ENCODE measurements at regions not wholly inside any gene's neighbourhood (a gene's known extent, or its start where the extent isn't known, plus 50 kb on each side); places are given as distances from the start of the nearest gene placed in this dataset.

- no peak for DNase-seq
Observed at GRCh38 chr6:154602296-154602695, 91.8 kb upstream of the CNKSR3 start.

- DNase-seq: no peak
Observed at GRCh38 chr6:154602708-154603107, 92.2 kb upstream of the CNKSR3 start.

GRCh38 chr6:154604119-154604518 lies 93.6 kb upstream of the CNKSR3 start:
- peak in 1 of 2 donors; percentile 25 for DNase-seq

GRCh38 chr6:154605178-154605881 lies 94.8 kb upstream of the CNKSR3 start:
- peak; percentile 48 to 77 for DNase-seq

- peak; percentile 55 to 87 for DNase-seq
Observed at GRCh38 chr6:154605882-154606370, 95.4 kb upstream of the CNKSR3 start.

- peak; percentile 96 to 100 for DNase-seq
Observed at GRCh38 chr6:154606457-154606856, 96.0 kb upstream of the CNKSR3 start.

GRCh38 chr6:154606860-154607259 lies 96.4 kb upstream of the CNKSR3 start:
- DNase-seq: no peak

- DNase-seq: peak in 1 of 2 donors; percentile 49
Observed at GRCh38 chr6:154611241-154611640, 100.8 kb upstream of the CNKSR3 start.

GRCh38 chr6:154611847-154612246 lies 101.4 kb upstream of the CNKSR3 start:
- no peak for DNase-seq

- DNase-seq: peak; percentile 75 to 96
Observed at GRCh38 chr6:154613137-154613676, 102.7 kb upstream of the CNKSR3 start.

GRCh38 chr6:154614101-154614500 lies 103.6 kb upstream of the CNKSR3 start:
- DNase-seq: peak in 1 of 2 donors; percentile 68

GRCh38 chr6:154614641-154615040 lies 104.2 kb upstream of the CNKSR3 start:
- DNase-seq: no peak

- no peak for DNase-seq
Observed at GRCh38 chr6:154615483-154616025, 105.1 kb upstream of the CNKSR3 start.

- DNase-seq: no peak
Observed at GRCh38 chr6:154617175-154617574, 106.7 kb upstream of the CNKSR3 start.

- no peak for DNase-seq
Observed at GRCh38 chr6:154619146-154619545, 108.7 kb upstream of the CNKSR3 start.

- no peak for DNase-seq
Observed at GRCh38 chr6:154621686-154622085, 111.2 kb upstream of the CNKSR3 start.

- DNase-seq: no peak
Observed at GRCh38 chr6:154622618-154623336, 110.4 kb upstream of the SCAF8 start.

GRCh38 chr6:154623391-154623790 lies 109.8 kb upstream of the SCAF8 start:
- DNase-seq: no peak

- no peak for DNase-seq
Observed at GRCh38 chr6:154624038-154624599, 109.1 kb upstream of the SCAF8 start.

GRCh38 chr6:154624727-154625126 lies 108.5 kb upstream of the SCAF8 start:
- DNase-seq: peak in 1 of 2 donors; percentile 46

GRCh38 chr6:154625721-154626120 lies 107.5 kb upstream of the SCAF8 start:
- DNase-seq: no peak

- DNase-seq: no peak
Observed at GRCh38 chr6:154629127-154629526, 104.1 kb upstream of the SCAF8 start.

- no peak for DNase-seq
Observed at GRCh38 chr6:154632119-154632518, 101.1 kb upstream of the SCAF8 start.

All from inflammatory macrophage treated with lipopolysaccharide for 1 hour (primary cell).